HG03460 (cell line): ENCODE measurements at regions not wholly inside any gene's neighbourhood (a gene's known extent, or its start where the extent isn't known, plus 50 kb on each side); places are given as distances from the start of the nearest gene placed in this dataset.
"Not testable (repeated sequence)": the region's sequence is repeated elsewhere in the genome, so short reads cannot be mapped to it uniquely, and the experiment has no call there.

Experiments
- ATAC-seq: cut with Tn5 transposase; IDR thresholded peaks from one replicate; pipeline ENCODE4 v1.9.1; 2021; ENCODE audit not compliant: unreplicated experiment

- peak; percentile 58 for ATAC-seq
Measured at GRCh38 chr20:6663104-6663503, 104.4 kb upstream of the BMP2 start.

- ATAC-seq, result no peak
Measured at GRCh38 chr20:6662309-6662708, 105.2 kb upstream of the BMP2 start.

- no peak for ATAC-seq
Measured at GRCh38 chr20:6660441-6660840, 107.0 kb upstream of the BMP2 start.

GRCh38 chr20:6658909-6659308, 108.6 kb upstream of the BMP2 start:
- not testable (repeated sequence) for ATAC-seq

- no peak for ATAC-seq
Measured at GRCh38 chr20:6657904-6658303, 109.6 kb upstream of the BMP2 start.

GRCh38 chr20:6657111-6657510, 110.4 kb upstream of the BMP2 start:
- no peak for ATAC-seq

- ATAC-seq, result no peak
Measured at GRCh38 chr20:6654513-6655252, 112.8 kb upstream of the BMP2 start.

GRCh38 chr20:6651561-6651960, 115.9 kb upstream of the BMP2 start:
- peak; percentile 78 for ATAC-seq

- ATAC-seq, result no peak
Measured at GRCh38 chr20:6651016-6651415, 116.5 kb upstream of the BMP2 start.

- no peak for ATAC-seq
Measured at GRCh38 chr20:6646021-6646636, 121.4 kb upstream of the BMP2 start.

- no peak for ATAC-seq
Measured at GRCh38 chr20:6644813-6645628, 122.5 kb upstream of the BMP2 start.

- no peak for ATAC-seq
Measured at GRCh38 chr20:6641012-6641411, 126.5 kb upstream of the BMP2 start.

- ATAC-seq, result no peak
Measured at GRCh38 chr20:6637160-6637579, 130.3 kb upstream of the BMP2 start.

- no peak for ATAC-seq
Measured at GRCh38 chr20:6636209-6637159, 131.0 kb upstream of the BMP2 start.

- no peak for ATAC-seq
Measured at GRCh38 chr20:6635034-6635736, 132.3 kb upstream of the BMP2 start.

- no peak for ATAC-seq
Measured at GRCh38 chr20:6632187-6632586, 135.3 kb upstream of the BMP2 start.

- no peak for ATAC-seq
Measured at GRCh38 chr20:6630514-6630913, 137.0 kb upstream of the BMP2 start.

GRCh38 chr20:6629564-6629963, 137.9 kb upstream of the BMP2 start:
- no peak for ATAC-seq

GRCh38 chr20:6626805-6627204, 140.7 kb upstream of the BMP2 start:
- no peak for ATAC-seq

- ATAC-seq, result peak; percentile 99
Measured at GRCh38 chr20:6623989-6624388, 143.5 kb upstream of the BMP2 start.
